ENCODE measurements at regions not wholly inside any gene's neighbourhood (a gene's known extent, or its start where the extent isn't known, plus 50 kb on each side); places are given as distances from the start of the nearest gene placed in this dataset.

DNA sequence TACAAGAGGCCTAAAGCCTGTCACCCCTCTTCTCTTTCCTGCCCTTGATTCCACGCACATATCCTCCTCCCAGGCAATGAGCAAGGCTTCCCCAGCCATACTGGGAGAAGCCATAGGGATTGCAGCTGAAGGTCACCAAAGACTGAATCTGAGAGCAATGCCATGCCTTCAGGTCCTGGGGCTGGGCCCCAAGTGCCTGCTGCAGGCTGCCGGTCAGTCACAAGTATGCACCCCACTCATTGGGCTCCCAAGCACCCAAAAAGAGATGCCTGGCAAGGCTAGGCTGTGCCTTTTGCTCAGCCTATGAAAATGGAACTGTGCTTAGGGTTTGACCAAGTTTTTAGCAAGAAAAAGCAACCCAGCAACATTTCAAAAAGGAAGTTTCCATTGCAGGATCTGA, 210.6 kb upstream of the MAMLD1 start:
- no peak for DNase-seq (ENCODE audit: low read depth)
- TF ChIP-seq, protein P1, sequence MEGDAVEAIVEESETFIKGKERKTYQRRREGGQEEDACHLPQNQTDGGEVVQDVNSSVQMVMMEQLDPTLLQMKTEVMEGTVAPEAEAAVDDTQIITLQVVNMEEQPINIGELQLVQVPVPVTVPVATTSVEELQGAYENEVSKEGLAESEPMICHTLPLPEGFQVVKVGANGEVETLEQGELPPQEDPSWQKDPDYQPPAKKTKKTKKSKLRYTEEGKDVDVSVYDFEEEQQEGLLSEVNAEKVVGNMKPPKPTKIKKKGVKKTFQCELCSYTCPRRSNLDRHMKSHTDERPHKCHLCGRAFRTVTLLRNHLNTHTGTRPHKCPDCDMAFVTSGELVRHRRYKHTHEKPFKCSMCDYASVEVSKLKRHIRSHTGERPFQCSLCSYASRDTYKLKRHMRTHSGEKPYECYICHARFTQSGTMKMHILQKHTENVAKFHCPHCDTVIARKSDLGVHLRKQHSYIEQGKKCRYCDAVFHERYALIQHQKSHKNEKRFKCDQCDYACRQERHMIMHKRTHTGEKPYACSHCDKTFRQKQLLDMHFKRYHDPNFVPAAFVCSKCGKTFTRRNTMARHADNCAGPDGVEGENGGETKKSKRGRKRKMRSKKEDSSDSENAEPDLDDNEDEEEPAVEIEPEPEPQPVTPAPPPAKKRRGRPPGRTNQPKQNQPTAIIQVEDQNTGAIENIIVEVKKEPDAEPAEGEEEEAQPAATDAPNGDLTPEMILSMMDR (IDR thresholded peaks at IDR 0.05; ENCODE audit: control insufficient read depth, extremely low read depth, insufficient read depth) = no peak
- H3K4me3 ChIP-seq (ENCODE audit: low read depth, low read length) = no peak overlapping the region

DNA sequence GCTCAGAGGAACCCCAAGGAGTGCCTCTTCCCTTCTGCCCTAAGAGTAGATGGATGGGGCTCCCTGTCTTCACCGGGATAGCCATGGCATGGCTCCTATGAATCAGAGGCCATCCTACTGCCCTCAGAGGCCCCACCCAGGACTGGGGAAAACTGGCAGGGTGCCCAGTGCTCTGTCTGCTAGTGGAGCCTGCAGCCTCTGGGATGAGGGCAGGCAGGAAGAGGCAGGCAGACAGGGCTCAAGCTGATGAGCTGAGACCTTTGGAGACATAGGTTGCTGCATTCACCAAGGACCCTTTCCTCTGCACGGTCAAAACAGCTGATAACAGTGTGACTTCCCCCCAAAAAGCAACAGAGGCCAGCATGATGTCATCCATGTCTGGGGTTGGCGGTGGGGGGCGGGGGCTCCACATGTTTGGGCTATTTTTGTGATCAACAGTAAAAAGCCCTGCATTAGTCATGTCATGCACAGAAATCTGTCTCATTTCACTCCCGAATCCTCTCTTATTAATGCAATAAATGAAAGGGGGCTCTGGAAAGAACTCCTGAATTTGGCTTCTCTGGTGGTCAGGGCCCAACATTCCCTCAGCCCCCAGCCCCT, 207.6 kb upstream of the MAMLD1 start:
- TF ChIP-seq, protein P1 (IDR thresholded peaks at IDR 0.05; ENCODE audit: control insufficient read depth, extremely low read depth, insufficient read depth) = no peak
- no peak overlapping the region for H3K4me3 ChIP-seq (ENCODE audit: low read depth, low read length)
- no peak for DNase-seq (ENCODE audit: low read depth)

DNA sequence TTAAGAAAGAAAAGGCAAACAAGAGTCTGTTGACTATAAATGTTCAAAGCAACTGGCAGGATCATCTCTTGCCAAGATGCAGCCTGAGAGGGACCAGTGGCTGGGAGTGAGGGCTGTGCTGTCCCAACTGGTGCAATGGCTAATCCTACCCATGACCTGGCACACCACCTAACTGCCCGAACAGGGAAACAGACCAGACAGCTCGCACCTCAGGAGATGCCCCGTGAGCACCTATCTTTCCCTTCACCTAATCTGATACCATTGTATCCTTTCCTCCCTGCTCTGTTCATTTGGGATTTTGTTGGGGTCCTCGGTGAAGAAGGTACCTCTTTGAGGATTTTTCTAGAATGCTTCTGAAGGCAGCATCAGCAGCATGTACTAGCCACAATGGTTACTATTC, 206.5 kb upstream of the MAMLD1 start:
- no peak for DNase-seq (ENCODE audit: low read depth)
- no peak overlapping the region for H3K4me3 ChIP-seq (ENCODE audit: low read depth, low read length)
- TF ChIP-seq, protein P1 (IDR thresholded peaks at IDR 0.05; ENCODE audit: control insufficient read depth, extremely low read depth, insufficient read depth) = no peak

DNA sequence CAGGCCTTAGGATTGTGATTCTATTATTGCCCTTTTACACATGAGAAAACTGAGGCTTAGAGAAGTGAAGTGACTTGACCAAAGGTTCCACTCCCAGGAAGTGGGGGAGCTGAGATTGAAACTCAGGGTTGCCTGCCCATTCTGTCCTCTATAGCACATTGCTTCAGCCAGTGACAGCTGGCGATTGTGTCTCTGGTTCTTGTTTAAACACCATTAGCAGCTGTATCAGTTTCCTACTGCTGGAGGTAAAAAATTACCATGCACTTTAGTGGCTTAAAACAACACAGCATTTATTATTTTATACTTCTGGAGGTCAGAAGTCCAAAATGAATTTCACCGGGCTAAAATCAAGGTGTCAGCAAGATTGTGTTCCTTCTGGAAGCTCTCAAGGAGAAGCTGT, 205.8 kb upstream of the MAMLD1 start:
- no peak overlapping the region for H3K4me3 ChIP-seq (ENCODE audit: low read depth, low read length)
- DNase-seq (ENCODE audit: low read depth) = no peak
- TF ChIP-seq, protein P1 (IDR thresholded peaks at IDR 0.05; ENCODE audit: control insufficient read depth, extremely low read depth, insufficient read depth) = no peak

DNA sequence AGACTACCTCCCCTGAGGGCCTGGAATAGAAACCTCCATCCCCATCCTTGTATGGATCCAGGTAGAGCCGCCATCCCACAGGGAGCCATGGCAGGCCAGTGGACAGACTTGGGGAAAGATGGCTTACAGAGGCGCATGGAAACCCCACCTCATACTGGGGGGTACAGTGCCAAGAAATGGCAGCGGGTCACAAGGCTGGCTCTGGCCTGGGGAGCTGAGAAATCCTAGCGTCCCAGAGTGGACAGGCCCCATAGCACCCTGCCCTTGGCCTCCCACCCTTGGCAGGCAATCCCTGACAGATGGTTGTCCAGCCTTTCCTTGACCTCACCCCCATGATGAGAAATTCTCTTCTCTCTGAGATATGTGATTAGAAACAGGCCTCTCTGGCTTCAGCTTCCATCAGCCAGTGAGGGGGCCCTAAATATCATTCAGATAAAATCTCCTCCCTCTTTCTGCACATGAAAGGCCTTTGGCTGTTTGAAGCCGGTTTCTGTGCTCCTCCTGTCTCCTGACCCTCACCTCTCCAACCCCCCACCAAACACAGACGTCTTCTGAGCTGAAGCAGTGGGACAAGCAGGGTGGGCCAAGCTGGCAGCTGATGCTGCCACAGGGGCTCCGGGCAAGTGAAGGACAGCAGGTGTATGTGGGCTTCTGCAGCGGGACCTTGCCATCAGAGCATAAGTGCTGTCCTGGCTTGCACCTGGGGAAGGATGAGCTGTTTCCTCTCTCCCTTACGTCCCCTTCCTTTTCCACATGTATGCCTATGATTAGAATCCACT, 204.4 kb upstream of the MAMLD1 start:
- DNase-seq (ENCODE audit: low read depth) = no peak
- no peak overlapping the region for H3K4me3 ChIP-seq (ENCODE audit: low read depth, low read length)
- TF ChIP-seq, protein P1 (IDR thresholded peaks at IDR 0.05; ENCODE audit: control insufficient read depth, extremely low read depth, insufficient read depth) = no peak

DNA sequence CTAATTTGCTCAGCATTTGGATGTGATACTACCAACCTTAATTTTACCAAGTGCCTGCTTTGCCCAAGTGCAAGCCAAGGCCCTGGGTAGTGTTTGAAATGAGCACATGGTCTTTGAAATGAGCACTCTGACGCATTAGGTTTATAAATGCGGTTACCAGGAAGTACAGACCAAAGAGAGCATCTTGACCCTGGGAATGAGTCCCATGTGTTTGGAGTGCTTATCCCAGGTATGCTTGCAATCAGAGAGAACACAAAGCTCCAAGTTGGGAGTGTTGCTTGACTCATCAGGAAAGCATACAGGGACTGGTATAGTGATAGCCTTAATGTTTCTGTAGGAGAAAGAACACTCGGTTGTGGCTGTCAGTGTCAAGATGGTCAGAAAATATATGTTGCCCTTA, 203.6 kb upstream of the MAMLD1 start:
- TF ChIP-seq, protein P1 (IDR thresholded peaks at IDR 0.05; ENCODE audit: control insufficient read depth, extremely low read depth, insufficient read depth) = no peak
- no peak overlapping the region for H3K4me3 ChIP-seq (ENCODE audit: low read depth, low read length)
- no peak for DNase-seq (ENCODE audit: low read depth)

Measured in LNCaP clone FGC (cell line).